ENCODE measurements at regions not wholly inside any gene's neighbourhood (a gene's known extent, or its start where the extent isn't known, plus 50 kb on each side); places are given as distances from the start of the nearest gene placed in this dataset.

DNA sequence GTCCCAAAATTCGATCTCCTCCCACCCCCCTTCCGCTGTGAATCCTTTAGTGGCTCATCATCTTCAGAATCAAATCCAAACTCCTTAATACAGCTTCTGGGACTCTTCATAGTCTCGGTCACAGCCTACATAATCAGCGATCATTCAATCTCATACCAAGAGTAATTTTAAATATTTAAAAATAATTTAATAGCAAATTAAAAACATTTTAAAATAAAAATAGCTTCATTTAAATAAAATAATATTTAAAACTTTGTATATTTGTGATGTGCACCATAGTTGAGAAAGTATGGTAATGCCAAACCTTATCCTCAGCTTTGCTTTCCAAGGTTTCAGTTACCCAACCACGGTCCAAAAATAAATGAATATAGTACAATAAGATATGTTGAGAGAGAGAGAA is 70.0 kb upstream of the NR3C1 start:
- TF ChIP-seq, protein P1, sequence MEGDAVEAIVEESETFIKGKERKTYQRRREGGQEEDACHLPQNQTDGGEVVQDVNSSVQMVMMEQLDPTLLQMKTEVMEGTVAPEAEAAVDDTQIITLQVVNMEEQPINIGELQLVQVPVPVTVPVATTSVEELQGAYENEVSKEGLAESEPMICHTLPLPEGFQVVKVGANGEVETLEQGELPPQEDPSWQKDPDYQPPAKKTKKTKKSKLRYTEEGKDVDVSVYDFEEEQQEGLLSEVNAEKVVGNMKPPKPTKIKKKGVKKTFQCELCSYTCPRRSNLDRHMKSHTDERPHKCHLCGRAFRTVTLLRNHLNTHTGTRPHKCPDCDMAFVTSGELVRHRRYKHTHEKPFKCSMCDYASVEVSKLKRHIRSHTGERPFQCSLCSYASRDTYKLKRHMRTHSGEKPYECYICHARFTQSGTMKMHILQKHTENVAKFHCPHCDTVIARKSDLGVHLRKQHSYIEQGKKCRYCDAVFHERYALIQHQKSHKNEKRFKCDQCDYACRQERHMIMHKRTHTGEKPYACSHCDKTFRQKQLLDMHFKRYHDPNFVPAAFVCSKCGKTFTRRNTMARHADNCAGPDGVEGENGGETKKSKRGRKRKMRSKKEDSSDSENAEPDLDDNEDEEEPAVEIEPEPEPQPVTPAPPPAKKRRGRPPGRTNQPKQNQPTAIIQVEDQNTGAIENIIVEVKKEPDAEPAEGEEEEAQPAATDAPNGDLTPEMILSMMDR (IDR thresholded peaks at IDR 0.05; ENCODE audit: low read depth, low read length, poor library complexity, severe bottlenecking), result no peak
- no peak for TF ChIP-seq EZH2phosphoT487 (IDR thresholded peaks at IDR 0.05; ENCODE audit: borderline replicate concordance, low read length)

Measured in DOHH2 (cell line).